HL-60 (cell line): ENCODE measurements at regions not wholly inside any gene's neighbourhood (a gene's known extent, or its start where the extent isn't known, plus 50 kb on each side); places are given as distances from the start of the nearest gene placed in this dataset.

Source experiments
- DNase-seq, 2 experiments: peaks; one replicate each; pipeline ENCODE4 v3.0.0-alpha.2; 2010 to 2020; ENCODE audit warnings: low read depth in 1 of 2, low spot score in 1 of 2
- H3K27ac ChIP-seq: fragments of 250-450 bp; sonication (Bioruptor Pico); replicated peaks from 2 replicates; pipeline ENCODE4 v1.5.1; 2020; ENCODE audit warnings: mild to moderate bottlenecking, moderate library complexity
- H3K27me3 ChIP-seq: fragments of 250-450 bp; sonication (Bioruptor Pico); 2 replicates; pipeline ENCODE4 v1.5.1; 2021; ENCODE audit warnings: mild to moderate bottlenecking, moderate library complexity; ENCODE audit not compliant: insufficient read depth, poor library complexity, severe bottlenecking
- H3K4me3 ChIP-seq: replicated peaks from 2 replicates; pipeline ENCODE4 v1.5.1; 2011; ENCODE audit warnings: mild to moderate bottlenecking, control low read depth, low read length; ENCODE audit not compliant: insufficient read depth
- CTCF ChIP-seq: IDR thresholded peaks from one replicate; pipeline ENCODE4 v1.5.1; 2011; ENCODE audit warnings: low read length, control low read depth, inconsistent platforms; ENCODE audit not compliant: insufficient read depth
- GABPA ChIP-seq: IDR thresholded peaks from 2 replicates; pipeline ENCODE4 v1.6.1; 2012; ENCODE audit warnings: low read depth
- POLR2AphosphoS5 ChIP-seq: IDR thresholded peaks from 2 replicates; pipeline ENCODE4 v1.6.1; 2012; ENCODE audit warnings: low read depth
- REST ChIP-seq: IDR thresholded peaks from 2 replicates; pipeline ENCODE4 v1.6.1; 2012; ENCODE audit warnings: low read depth; ENCODE audit not compliant: insufficient replicate concordance
- SPI1 ChIP-seq: IDR thresholded peaks from 2 replicates; pipeline ENCODE4 v1.6.1; 2012; ENCODE audit warnings: low read depth, mild to moderate bottlenecking, borderline replicate concordance

GRCh38 chr14:25526290-25526689, 476.3 kb upstream of the STXBP6 start:
- Histone ChIP-seq H3K4me3 (no peak overlapping the region), H3K27me3 (no peaks in the 10 kb centered on the region), H3K27ac (no peak overlapping the region)
- no peak for TF ChIP-seq GABPA
- no peak for DNase-seq

GRCh38 chr14:25522926-25523325, 473.0 kb upstream of the STXBP6 start:
- H3K27ac ChIP-seq: no peak overlapping the region
- no peak for TF ChIP-seq REST
- TF ChIP-seq SPI1: no peak
- TF ChIP-seq CTCF: no peak
- TF ChIP-seq GABPA: no peak
- TF ChIP-seq POLR2AphosphoS5: no peak

GRCh38 chr14:25522116-25522515, 472.2 kb upstream of the STXBP6 start:
- TF ChIP-seq CTCF (no peak), GABPA (no peak), POLR2AphosphoS5 (no peak), SPI1 (no peak), REST (no peak)
- no peak for DNase-seq

More at GRCh38 chr14:25522926-25523325, 473.0 kb upstream of the STXBP6 start:
- DNase-seq: no peak
- Histone ChIP-seq H3K27me3 (no peaks in the 10 kb centered on the region), H3K4me3 (no peak overlapping the region)

GRCh38 chr14:25521616-25522015, 471.7 kb upstream of the STXBP6 start:
- no peak for DNase-seq

More at GRCh38 chr14:25522116-25522515, 472.2 kb upstream of the STXBP6 start:
- no peak overlapping the region for H3K27ac ChIP-seq
- H3K4me3 ChIP-seq: no peak overlapping the region
- H3K27me3 ChIP-seq: no peaks in the 10 kb centered on the region

More at GRCh38 chr14:25521616-25522015, 471.7 kb upstream of the STXBP6 start:
- no peak overlapping the region for H3K27ac ChIP-seq
- H3K27me3 ChIP-seq: no peaks in the 10 kb centered on the region
- TF ChIP-seq SPI1: no peak
- no peak for TF ChIP-seq CTCF
- no peak for TF ChIP-seq REST
- TF ChIP-seq GABPA: no peak
- TF ChIP-seq POLR2AphosphoS5: no peak
- no peak overlapping the region for H3K4me3 ChIP-seq
